ENCODE measurements at regions not wholly inside any gene's neighbourhood (a gene's known extent, or its start where the extent isn't known, plus 50 kb on each side); places are given as distances from the start of the nearest gene placed in this dataset.

GRCh38 chr9:79334711-79335110, 237.1 kb upstream of the TLE4 start:
- ChIA-PET POLR2A (interaction anchor here (1.1 kb wide), 1 partner anchor 35 kb away, joined by 3 read pairs; no protein-coding TSS in a partner anchor), CTCF (interaction anchor here (0.6 kb wide), 3 partner anchors 34 to 409 kb away, joined by 3 to 9 read pairs (median 4); no protein-coding TSS in a partner anchor)
- no peak for TF ChIP-seq ELF4 (IDR thresholded peaks at IDR 0.05)
- TF ChIP-seq FOXK2 (IDR thresholded peaks at IDR 0.05): no peak
- no peak for TF ChIP-seq NFRKB (IDR thresholded peaks at IDR 0.05)
- TF ChIP-seq SUZ12 (IDR thresholded peaks at IDR 0.05): no peak
- no peak for TF ChIP-seq L3MBTL2 (conservative IDR thresholded peaks at IDR 0.05)

GRCh38 chr9:79335987-79336386, 235.8 kb upstream of the TLE4 start:
- POLR2A ChIA-PET: no interaction called here
- no peak for DNase-seq (ENCODE audit: extremely low spot score)
- CTCF ChIA-PET: no interaction called here
- TF ChIP-seq ELF4 (IDR thresholded peaks at IDR 0.05) (no peak), SUZ12 (IDR thresholded peaks at IDR 0.05) (no peak), SP1 (IDR thresholded peaks at IDR 0.05) (no peak), PKNOX1 (IDR thresholded peaks at IDR 0.05) (no peak), L3MBTL2 (conservative IDR thresholded peaks at IDR 0.05) (no peak), TARDBP (IDR thresholded peaks at IDR 0.05) (no peak), FOXK2 (IDR thresholded peaks at IDR 0.05) (no peak), CTBP1 (IDR thresholded peaks at IDR 0.05; ENCODE audit: borderline replicate concordance) (no peak), BHLHE40 (IDR thresholded peaks at IDR 0.05; ENCODE audit: borderline replicate concordance) (no peak), FOXM1 (IDR thresholded peaks at IDR 0.05; ENCODE audit: borderline replicate concordance) (no peak), NFRKB (IDR thresholded peaks at IDR 0.05) (no peak), HDGF (IDR thresholded peaks at IDR 0.05; ENCODE audit: borderline replicate concordance) (no peak)

More at GRCh38 chr9:79334711-79335110, 237.1 kb upstream of the TLE4 start:
- DNase-seq (ENCODE audit: extremely low spot score): no peak

GRCh38 chr9:79341561-79341960, 230.2 kb upstream of the TLE4 start:
- ChIA-PET CTCF (interaction anchor here (1.6 kb wide), 1 partner anchor 13 kb away, joined by 4 read pairs; no protein-coding TSS in a partner anchor), POLR2A (interaction anchor here (0.8 kb wide), 1 partner anchor 230 kb away, joined by 3 read pairs; the partner anchor contains the start of gene TLE4)
- DNase-seq (ENCODE audit: extremely low spot score): no peak
- TF ChIP-seq SP1 (IDR thresholded peaks at IDR 0.05) (no peak), ARNT (IDR thresholded peaks at IDR 0.05) (no peak), BHLHE40 (IDR thresholded peaks at IDR 0.05; ENCODE audit: borderline replicate concordance) (no peak), LEF1 (IDR thresholded peaks at IDR 0.05; ENCODE audit: borderline replicate concordance) (no peak), FOXM1 (IDR thresholded peaks at IDR 0.05; ENCODE audit: borderline replicate concordance) (no peak), NFRKB (IDR thresholded peaks at IDR 0.05) (no peak), HDGF (IDR thresholded peaks at IDR 0.05; ENCODE audit: borderline replicate concordance) (no peak), ELF4 (IDR thresholded peaks at IDR 0.05) (no peak), FOXA1 (IDR thresholded peaks at IDR 0.05) (no peak), ZNF384 (IDR thresholded peaks at IDR 0.05) (no peak), TARDBP (IDR thresholded peaks at IDR 0.05) (no peak), FOXK2 (IDR thresholded peaks at IDR 0.05) (no peak)

GRCh38 chr9:79346350-79347020, 225.3 kb upstream of the TLE4 start:
- ChIA-PET POLR2A (no interaction called here), CTCF (interaction anchor here (0.9 kb wide), 1 partner anchor 86 kb away, joined by 3 read pairs; no protein-coding TSS in a partner anchor)
- TF ChIP-seq BHLHE40 (IDR thresholded peaks at IDR 0.05; ENCODE audit: borderline replicate concordance) (no peak), NFRKB (IDR thresholded peaks at IDR 0.05) (no peak), SP1 (IDR thresholded peaks at IDR 0.05) (no peak), HDGF (IDR thresholded peaks at IDR 0.05; ENCODE audit: borderline replicate concordance) (no peak), L3MBTL2 (conservative IDR thresholded peaks at IDR 0.05) (no peak)
- DNase-seq (ENCODE audit: extremely low spot score): no peak

- DNase-seq (ENCODE audit: extremely low spot score): no peak
- ChIA-PET POLR2A (no interaction called here), CTCF (no interaction called here)
Measured at GRCh38 chr9:79352322-79352721, 219.4 kb upstream of the TLE4 start.

GRCh38 chr9:79353856-79354520, 217.8 kb upstream of the TLE4 start:
- DNase-seq (ENCODE audit: extremely low spot score): no peak
- ChIA-PET POLR2A (interaction anchor here (0.6 kb wide), 1 partner anchor 251 kb away, joined by 3 read pairs; no protein-coding TSS in a partner anchor), CTCF (interaction anchor here (1.2 kb wide), 1 partner anchor 13 kb away, joined by 4 read pairs; no protein-coding TSS in a partner anchor)
- no peak for TF ChIP-seq NFRKB (IDR thresholded peaks at IDR 0.05)

More at GRCh38 chr9:79352322-79352721, 219.4 kb upstream of the TLE4 start:
- TF ChIP-seq PKNOX1 (IDR thresholded peaks at IDR 0.05) (no peak), TARDBP (IDR thresholded peaks at IDR 0.05) (no peak), SP1 (IDR thresholded peaks at IDR 0.05) (no peak), LEF1 (IDR thresholded peaks at IDR 0.05; ENCODE audit: borderline replicate concordance) (no peak), ZNF384 (IDR thresholded peaks at IDR 0.05) (no peak)

- DNase-seq (ENCODE audit: extremely low spot score): no peak
- POLR2A ChIA-PET: no interaction called here
- TF ChIP-seq CTBP1 (IDR thresholded peaks at IDR 0.05; ENCODE audit: borderline replicate concordance) (no peak), ZNF384 (IDR thresholded peaks at IDR 0.05) (no peak), SUZ12 (IDR thresholded peaks at IDR 0.05) (no peak), FOXK2 (IDR thresholded peaks at IDR 0.05) (no peak), LEF1 (IDR thresholded peaks at IDR 0.05; ENCODE audit: borderline replicate concordance) (no peak), ARNT (IDR thresholded peaks at IDR 0.05) (no peak), TARDBP (IDR thresholded peaks at IDR 0.05) (no peak), PKNOX1 (IDR thresholded peaks at IDR 0.05) (no peak), BHLHE40 (IDR thresholded peaks at IDR 0.05; ENCODE audit: borderline replicate concordance) (no peak), NFRKB (IDR thresholded peaks at IDR 0.05) (no peak), ELF4 (IDR thresholded peaks at IDR 0.05) (no peak), SP1 (IDR thresholded peaks at IDR 0.05) (no peak), FOXM1 (IDR thresholded peaks at IDR 0.05; ENCODE audit: borderline replicate concordance) (no peak), L3MBTL2 (conservative IDR thresholded peaks at IDR 0.05) (no peak), FOXA1 (IDR thresholded peaks at IDR 0.05) (no peak), HDGF (IDR thresholded peaks at IDR 0.05; ENCODE audit: borderline replicate concordance) (no peak)
- CTCF ChIA-PET: no interaction called here
Measured at GRCh38 chr9:79357194-79357593, 214.6 kb upstream of the TLE4 start.
